ENCODE measurements at regions not wholly inside any gene's neighbourhood (a gene's known extent, or its start where the extent isn't known, plus 50 kb on each side); places are given as distances from the start of the nearest gene placed in this dataset.

DNA sequence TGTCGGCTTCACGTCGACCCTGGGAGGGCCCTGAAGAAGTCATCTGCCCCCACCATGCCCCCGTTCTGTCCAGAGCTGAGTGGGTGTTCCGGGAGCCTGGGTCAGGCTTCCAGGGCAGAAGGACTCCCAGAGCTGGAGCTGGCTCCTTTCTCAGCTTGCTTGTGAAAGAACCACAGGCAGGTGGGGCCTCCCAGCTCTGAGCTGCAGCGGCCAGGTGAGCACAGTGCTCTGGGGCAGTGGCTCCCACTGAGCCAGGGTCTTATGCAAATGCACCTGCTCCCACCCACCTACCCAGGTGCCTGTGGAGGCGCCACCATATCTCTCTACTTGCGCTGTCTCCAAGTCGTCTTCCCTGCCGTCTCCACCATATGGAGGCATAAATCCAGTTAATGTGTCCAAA is 140.0 kb upstream of the RPL38 start:
- DNase-seq = no peak

DNA sequence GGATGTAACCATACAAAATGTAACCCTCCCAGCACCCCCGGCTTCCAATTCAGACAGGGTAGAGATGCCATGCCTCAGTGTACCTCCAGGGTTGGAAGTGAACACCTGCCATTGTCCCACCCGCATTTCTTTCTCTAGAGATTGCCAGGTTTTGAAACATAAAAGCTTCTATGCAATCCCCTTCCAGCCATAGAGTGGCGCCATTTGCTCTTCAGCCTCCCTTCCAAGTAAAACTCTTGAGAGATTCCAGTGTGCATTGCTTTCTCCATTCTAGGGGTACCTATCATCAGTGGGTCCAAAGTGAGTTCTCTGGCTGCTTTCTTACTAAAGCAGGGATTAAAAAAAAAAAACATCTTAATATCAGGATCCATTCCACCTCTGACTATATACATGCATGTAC is 133.1 kb upstream of the RPL38 start:
- DNase-seq = no peak

DNA sequence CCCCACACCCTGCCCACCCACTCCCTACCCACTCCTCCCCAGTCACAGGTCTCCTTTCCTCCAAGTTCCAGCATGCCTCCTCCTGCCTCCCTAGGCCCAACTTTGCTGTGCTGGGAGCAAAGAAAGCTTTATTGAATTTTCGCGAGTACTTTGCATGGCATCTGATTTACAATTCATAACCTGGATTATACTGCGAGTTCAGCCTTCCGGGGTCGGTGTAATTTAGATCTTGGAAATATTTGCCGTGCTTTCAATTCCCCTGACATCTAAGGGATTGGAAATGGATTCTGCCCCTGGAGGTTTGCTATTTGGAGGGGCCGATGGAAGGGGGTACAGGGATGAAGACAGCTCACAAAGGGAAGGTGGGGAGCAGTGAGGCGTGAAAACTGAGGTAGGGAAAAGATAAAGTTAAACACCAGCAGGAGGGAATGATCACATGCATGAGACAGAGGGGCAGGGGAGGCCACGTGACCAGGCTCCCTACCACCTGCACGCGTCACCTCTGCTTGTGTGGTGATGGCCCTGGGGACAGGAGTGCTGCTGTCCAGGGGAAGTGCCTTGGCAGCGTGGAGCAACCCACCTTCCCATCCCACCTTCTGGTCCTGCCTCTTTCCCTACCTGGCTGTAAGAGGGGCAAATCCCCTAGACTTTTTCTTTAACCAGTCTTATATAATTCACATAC is 132.3 kb upstream of the RPL38 start:
- DNase-seq = no peak

DNA sequence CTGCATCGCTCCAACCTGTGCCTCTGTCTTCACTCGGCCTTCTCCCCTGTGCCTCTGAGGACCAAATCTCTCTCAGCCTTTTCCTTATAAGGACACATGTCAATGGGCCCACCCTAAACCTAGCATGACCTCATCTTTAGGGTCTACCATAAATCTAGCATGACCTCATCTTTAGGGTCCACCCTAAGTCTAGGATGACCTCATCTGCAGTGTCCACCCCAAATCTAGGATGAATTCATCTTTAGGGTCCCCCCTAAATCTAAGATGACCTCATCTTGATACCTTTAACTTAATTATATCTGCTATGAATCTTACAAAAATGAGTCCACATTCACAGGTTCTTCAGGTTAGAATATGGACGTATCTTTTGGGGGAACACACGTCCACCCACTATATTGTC is 131.1 kb upstream of the RPL38 start:
- no peak for DNase-seq

DNA sequence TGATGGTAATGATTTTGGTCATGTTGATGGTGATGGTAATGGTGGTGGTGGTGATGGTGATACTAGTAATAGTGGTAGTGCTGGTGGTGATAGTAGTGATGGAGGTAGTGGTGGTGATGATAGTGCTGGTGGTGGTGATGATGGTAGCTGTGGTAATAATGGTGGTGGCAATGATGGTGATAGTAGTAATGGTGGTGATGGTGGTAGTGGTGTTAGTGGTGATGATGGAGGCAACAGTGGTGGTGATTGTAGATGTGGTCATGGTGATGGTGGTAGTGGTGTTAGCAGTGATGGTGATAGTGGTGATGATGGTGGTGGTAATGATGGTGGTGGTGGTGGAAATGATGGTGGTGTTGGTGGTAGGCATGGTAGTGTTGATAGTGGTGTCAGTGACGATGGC is 127.0 kb upstream of the RPL38 start:
- DNase-seq = no peak

DNA sequence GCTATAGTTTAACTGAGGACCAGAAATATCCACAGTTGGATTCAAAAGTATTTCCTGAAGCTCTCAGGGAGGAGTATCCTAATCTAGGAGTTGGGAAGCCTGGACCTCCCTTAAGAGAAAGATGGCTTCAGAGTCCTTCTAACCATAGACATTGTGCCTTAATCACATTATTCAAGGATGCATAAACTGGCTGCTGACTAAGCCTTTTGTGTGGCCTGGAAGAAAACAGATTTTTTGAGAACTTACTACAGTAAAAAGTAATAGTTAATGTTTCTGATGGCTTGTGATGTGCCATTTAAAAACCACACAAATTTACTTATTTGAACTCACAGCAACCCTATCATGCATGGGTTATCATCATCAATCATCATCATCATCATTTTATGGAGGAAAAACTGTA is 126.2 kb upstream of the RPL38 start:
- no peak for DNase-seq

DNA sequence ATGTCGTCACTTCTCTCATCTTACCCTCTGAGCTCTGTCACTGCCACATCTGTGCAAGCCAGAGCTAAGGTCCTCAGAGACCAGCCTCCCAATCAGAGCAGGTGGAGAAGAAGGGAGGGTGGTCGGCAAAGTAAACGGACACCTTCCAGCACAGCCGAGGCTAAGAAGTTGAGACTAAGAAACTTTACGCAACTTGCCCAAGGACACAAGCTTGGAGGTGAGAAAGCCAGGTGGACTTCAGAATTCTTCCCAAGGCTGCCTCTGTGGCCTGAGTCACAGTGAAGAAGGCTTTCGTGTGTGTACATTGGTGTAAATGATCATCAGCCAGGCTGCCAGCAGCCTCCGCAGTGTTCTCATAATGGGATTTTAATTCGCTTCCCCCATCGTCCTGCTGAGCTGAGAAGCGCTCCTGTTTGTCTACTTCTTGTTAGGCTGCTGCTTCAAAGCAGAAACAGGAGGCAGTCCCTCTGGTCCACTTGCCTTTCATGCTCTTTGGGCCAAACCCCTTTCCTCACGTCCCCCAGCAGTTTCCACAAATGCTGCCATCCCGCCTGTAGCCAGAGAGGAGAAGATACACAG is 125.0 kb upstream of the RPL38 start:
- DNase-seq = no peak

DNA sequence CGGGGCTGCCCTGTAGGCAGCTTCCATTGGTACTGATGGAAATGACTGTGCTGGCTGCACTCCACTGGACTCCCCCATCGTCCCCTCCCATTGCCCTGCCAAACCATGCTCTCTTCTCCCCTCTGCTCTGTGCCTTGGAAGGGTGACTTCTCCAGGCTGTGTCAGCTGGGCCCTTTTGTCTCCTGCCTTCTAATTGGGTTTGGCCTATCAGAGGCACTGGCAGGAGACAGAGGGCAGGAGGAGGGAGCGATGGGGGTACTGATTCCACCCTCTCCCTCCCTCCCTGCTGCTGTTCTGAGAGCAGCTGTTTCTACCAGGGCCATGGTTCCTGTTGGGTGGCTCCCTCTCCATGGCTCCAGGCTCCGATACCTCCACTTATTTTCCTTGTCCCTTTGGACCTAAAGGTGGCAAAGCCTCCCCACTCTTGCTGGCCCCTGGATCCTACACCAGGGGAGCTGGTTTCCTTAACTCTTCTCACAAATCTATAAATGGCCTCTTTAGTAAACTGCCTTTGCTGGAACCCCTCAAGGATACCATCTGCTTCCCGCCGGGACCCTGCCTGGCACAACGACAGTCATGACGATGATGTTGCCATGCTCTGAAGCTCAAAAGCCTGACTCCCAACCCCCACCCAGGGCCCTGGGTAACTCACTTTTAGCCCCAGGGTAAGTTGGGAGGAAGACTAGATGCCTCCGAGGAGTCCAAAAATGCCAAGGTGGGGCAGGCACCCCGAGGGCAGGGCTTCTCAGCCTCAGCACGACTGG is 123.8 kb upstream of the RPL38 start:
- DNase-seq = no peak

DNA sequence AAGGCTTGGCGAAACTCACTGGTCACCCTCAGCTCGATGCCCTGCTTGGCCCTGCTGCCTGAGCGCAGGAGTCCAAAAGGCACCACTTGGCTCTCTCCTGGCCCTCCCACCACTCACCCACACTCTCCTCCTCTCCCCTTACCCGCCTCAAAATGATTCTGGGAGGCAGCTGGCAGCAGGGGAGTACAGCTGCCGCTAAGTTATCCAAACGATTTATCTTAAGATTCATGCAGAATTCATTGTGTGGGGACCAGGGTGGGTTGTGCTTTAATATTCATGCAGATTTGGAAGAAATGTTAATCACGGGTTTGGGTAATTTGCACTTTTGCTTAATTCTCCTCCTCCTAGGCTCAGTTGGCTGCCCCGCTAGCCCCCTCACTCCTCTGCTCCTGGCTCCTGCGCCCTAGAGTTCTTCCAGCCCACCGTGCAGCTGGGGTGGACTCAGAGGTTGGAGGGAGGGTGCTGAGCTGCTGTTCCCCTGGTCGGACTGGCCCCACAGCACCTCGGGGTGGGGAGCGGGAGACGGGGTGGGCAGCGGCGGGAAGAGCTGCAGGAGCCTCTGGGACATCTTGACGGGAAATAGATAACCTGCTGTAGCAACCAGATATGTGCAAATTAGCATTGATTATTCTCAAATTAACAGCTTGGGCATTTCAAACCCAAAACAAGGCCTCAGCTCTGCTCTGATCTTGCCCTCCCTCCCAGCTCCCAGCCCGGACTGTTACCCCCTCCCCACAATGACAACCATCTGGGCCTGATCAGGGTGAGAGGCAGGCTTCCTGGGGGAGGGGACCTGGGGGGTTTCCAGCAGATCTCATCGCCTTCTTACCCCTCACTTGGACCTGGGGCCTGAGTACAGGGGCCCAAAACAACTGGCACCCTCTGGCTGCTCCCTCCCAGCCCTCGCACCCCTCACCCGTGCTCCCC is 122.6 kb upstream of the RPL38 start:
- DNase-seq = no peak

DNA sequence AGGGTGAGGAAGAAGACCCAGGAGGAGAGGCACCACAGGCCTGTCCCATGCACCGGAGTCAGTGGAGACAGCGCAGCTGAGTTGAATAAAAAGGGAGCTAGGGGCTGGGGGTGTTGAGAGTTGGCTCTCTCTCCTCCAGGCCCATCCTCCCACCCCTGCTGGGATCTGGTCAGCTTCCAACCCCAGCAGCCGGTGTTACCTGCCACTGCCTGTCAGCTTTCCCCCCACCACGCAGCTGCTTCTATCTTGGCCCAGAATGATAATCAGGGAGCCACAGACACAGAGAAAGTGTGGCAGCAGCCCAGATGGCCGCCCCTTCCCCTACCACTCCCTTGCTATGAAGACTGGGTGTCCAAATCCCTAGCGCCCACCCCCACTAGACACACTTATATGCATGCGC is 120.6 kb upstream of the RPL38 start:
- DNase-seq = no peak

DNA sequence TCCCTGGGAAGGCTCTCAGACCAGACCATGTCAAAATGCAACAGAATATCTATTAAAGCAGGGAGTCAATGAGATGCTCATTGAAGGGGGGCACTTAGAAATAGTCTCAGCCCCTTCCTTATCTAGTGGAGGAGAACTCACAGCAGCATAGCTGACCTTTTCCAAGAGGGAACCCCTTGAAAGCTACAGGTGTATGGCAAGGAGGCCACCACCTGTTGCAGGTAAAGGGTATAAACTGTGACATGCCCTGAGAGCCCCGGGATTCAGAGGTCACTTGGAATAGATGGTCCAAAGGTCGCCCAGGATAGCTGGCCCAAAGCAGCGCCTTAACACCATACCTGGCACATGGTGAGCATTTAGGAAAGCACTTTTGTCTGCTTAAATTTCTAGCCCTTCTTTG is 120.2 kb upstream of the RPL38 start:
- no peak for DNase-seq

DNA sequence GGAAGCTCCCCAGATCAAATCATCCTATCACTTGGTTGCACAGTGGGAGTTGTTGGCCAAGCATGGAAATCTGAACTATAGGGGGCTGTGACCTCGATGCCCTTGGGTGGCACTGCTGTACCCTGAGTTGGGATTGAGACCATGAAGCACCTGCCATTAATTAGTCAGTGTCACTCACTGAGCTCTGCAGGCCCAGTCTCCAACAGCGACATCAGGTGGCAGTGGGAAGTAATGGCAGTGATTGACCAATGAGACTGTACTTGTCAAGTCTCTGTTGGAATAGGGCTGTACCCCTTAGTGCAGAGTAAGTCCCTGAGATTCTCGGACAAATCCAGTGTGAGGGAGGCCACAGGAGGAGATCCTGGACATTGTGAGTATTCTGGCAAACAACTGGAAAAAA is 118.0 kb upstream of the RPL38 start:
- DNase-seq = no peak

DNA sequence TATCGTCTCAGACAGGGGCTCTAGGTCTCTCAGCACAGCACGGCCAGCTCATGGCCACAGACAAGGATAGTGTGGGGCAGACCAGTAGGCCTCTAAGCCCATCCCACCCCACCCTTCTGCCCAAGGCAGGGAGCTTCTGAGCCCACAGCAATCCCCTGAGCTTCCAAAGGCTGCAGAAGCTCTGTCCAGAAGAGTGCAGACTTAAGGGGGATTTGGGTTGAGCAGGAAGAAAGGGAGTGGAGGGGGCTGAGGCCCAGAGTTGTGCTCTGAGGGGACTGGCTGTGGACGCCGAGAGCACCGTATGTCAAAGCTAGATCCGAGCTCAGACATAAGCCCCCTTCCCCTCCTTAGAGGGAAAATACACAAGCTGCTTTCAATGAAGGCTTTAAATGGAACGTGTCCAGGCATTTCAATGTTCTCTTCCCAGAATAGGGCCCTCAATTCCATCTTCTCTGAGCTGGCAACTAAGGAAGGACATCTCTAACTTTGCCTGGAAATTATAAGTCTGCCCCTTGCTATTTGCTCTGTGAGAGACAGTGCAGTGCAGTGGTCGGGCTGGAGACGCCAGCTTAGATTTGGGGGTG is 116.4 kb upstream of the RPL38 start:
- DNase-seq = no peak

DNA sequence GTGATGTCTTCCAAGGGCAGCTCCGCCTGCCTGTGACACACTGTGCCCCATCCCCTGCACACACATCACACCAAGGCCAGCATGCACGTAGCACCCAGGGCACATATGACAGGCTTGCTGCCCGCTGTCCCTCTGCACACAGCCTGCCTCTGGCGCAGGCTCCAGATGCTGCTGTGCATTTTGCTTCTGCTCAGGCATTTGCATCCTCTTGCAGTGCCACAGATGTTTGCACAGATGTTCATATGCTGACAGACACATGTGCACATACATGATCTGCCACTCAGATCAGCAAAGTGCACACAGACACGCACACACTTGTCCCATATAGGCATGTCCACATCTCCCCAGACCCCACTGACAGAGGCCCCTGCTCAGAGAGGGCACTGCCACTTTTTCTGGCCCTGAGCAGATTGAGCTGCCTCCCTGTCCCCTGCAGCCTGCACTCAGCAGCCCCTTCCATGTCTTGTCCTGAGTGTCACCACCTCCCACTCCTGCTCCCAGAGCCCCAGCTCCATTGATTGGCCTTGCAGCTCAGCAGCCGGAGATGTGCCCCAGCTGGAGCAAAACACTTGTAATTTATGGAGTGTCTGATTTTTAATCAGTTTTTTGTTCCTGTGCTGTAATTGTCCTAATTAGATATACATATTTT is 115.1 kb upstream of the RPL38 start:
- no peak for DNase-seq

DNA sequence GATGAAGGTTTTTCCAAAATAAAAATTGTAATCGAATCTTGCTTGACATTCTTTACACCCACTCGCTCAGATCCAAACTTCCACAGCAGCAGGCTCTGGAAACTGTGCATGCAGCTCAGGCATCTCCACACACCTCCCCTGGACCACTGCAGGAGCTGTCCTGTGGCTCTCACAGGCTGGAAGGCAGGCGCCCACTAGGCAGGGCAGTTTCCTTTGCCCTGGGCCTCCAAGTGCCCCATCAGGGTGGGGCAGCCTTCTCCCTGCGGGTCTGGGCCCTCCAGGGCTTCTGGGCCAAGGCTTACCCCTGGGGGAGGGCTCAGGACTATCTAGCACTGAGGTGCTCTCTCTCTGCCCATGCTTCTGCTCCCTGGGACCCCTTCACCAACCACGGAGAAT is 114.5 kb upstream of the RPL38 start:
- no peak for DNase-seq

DNA sequence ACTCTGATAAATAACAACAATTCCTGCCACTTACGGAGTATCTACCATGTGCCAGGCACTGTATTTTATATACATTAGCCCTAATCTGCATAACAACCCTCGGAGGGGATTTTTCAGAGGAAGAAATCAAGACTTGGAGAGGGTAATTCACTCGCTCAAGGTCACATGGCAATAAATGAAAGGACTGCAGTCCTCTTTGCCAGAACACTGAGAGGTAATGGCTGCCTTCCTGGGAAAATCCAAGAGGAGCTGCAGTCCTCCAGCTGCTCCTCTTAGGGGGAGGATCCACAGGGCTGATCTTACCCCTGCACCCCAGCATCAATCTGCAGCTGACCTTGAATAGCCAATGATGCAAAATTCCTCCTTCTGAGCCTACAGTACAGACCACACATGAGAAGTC is 114.1 kb upstream of the RPL38 start:
- no peak for DNase-seq

DNA sequence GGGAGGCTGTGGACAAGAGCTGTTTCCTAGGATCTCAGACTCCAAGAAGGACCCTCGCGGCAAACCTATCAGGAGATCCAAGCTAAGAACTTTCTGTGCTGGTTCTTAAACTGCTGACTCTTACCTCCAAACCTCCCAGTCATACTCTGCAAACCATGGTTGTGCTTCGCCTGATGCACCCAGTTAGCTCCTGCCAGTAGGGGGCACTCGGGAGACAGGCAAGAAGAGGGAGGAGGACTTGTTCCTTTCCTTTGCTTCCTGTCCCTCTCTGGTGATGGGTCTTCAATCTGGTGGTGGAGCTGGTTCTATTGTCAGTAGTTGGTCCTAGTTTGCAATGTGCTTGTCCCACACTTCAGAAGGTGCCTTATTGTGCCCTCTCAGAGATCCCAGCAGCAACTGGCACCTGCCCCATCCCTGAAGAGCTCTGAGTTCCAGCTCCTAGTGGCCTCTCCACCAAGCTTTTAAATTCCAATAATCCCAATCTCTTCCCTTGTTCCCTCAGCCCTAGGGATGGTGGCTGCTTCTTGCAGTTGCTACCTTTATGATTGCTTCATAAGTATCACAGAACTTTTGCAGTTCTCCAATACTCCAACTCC is 113.5 kb upstream of the RPL38 start:
- DNase-seq = peak; percentile 19

DNA sequence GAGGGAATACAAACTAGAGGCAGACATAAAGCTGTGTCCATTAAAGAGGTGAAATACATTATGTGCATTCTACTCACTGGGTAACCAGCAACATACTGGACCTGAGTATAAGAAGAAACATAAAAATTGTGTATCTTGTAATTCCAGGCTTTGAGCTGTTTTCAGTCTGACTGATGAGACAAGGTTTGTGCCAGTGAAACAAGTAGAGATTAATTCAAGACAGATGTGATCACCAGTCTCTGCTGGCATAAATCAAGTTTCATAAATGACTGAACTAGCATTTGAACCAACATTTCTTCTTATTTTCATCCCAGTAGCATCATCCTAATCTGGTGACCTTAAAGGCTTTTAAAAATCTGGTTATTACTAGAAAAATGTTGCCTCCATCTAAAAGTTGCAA is 108.8 kb upstream of the RPL38 start:
- DNase-seq = no peak

DNA sequence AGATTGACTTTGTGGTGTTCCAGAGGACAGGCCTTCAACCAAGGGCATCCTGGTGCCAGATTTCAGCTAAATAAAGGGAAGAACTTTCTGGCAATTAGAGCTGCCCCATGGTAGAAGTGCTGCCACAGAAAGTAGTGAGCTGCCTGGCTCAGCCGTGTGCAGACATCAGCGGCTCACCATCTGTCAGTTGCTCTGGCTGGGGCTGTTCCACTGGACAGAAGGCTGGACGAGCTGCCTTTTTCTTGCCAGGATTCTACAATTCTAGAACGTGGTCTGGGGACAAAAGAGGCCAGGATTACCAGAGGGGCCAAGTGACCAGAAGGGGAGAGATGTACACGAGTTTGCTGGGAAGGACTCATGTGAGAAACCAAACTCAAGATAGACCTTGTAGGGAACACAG is 107.0 kb upstream of the RPL38 start:
- no peak for DNase-seq

DNA sequence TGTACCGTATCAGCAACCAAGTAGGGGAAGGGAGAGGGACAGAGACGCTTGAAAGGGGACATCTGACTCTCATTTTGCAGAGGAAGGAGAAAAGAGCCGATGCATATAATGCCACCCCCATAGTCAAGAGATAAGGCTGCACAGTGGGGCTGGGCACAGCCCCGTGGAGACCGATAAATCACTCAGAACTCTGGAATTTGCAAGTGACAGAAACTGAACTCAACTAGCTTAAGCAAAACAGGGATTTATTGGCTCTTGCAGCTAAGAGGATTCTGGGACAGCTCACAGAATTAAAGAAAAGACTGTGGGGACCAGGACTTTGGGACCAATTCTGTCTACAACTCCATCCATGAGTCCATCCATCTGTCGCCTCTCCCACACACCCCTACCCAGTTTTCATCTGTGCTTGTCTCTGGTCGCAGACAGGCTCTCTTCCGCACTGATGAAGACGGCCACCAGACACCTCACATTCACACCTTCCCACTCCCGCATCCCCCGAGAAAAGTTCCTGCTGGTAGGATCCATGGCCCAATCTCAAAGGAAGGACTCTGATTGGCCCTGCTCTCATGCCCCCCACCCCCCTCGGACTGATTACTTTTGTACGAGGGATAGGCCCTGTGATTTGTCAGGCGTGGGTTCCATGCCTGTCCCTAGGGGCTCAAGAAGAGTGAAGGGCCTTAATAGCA is 105.9 kb upstream of the RPL38 start:
- no peak for DNase-seq
